ENCODE measurements at regions not wholly inside any gene's neighbourhood (a gene's known extent, or its start where the extent isn't known, plus 50 kb on each side); places are given as distances from the start of the nearest gene placed in this dataset.

GRCh38 chr5:98641671-98642070, 131.8 kb upstream of the RGMB start:
- TF ChIP-seq ISL1 (CRISPR knock-in tag; IDR thresholded peaks at IDR 0.05) (no peak), ARNTL (CRISPR knock-in tag; IDR thresholded peaks at IDR 0.05; ENCODE audit: borderline replicate concordance, low read depth) (no peak), OSR1 (CRISPR knock-in tag; IDR thresholded peaks at IDR 0.05) (no peak), PPARA (CRISPR knock-in tag; IDR thresholded peaks at IDR 0.05; ENCODE audit: borderline replicate concordance) (no peak), PATZ1 (CRISPR knock-in tag; IDR thresholded peaks at IDR 0.05; ENCODE audit: borderline replicate concordance) (no peak)
